ENCODE measurements at regions not wholly inside any gene's neighbourhood (a gene's known extent, or its start where the extent isn't known, plus 50 kb on each side); places are given as distances from the start of the nearest gene placed in this dataset.

DNA sequence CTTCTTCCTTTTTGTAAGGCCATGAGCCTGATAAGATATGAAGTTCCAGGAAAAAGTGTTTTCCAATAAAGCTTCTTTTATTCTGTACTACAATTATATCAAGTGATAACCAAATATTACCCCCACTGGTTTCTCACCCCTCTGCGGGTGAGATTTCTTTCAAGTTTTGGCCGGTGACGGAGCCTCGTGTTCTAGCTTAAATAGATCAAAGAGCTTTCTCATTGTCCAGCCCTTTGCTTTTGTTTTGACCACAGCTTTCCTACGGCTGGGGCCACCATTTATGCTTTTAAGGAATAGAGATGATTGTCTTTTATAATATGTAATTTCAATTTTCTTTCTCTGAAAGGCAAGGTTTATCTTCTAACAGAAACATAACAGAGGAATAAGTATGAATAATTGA is 196.7 kb upstream of the MTPN start (continued):
- TF ChIP-seq KDM4A (IDR thresholded peaks at IDR 0.05; ENCODE audit: low read depth, low read length, severe bottlenecking) (no peak), RXRA (IDR thresholded peaks at IDR 0.05; ENCODE audit: insufficient read depth, low read depth, low read length) (no peak), CHD7 (IDR thresholded peaks at IDR 0.05; ENCODE audit: insufficient replicate concordance, low read length) (no peak), BRCA1 (IDR thresholded peaks at IDR 0.05; ENCODE audit: low read depth, low read length) (no peak), TCF12 (IDR thresholded peaks at IDR 0.05; ENCODE audit: low read depth, low read length) (no peak)
